GM18520 (cell line): ENCODE measurements at regions not wholly inside any gene's neighbourhood (a gene's known extent, or its start where the extent isn't known, plus 50 kb on each side); places are given as distances from the start of the nearest gene placed in this dataset.

Source experiments
- ATAC-seq: cut with Tn5 transposase; IDR thresholded peaks from one replicate; pipeline ENCODE4 v1.9.1; 2021; ENCODE audit not compliant: unreplicated experiment

DNA sequence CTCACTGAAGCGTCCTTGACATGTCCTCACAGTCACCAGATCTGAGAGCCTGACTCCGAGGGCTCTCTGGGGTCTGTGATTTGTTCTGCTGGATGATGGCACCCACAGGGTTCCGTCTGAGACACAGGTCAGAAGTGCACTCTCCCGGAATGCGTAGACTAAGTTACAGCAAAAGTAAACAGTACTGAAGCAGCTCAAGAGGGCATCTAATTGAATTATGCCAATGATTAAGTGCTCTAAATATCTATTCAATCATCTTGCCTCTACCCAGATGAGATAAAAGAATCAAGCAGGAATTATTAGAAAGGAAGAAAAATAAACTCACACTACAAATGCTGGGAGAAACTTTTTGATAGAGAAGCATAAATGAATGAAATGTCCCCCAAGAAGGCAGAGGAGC lies 544.1 kb downstream of the SOX11 start:
- no peak for ATAC-seq

DNA sequence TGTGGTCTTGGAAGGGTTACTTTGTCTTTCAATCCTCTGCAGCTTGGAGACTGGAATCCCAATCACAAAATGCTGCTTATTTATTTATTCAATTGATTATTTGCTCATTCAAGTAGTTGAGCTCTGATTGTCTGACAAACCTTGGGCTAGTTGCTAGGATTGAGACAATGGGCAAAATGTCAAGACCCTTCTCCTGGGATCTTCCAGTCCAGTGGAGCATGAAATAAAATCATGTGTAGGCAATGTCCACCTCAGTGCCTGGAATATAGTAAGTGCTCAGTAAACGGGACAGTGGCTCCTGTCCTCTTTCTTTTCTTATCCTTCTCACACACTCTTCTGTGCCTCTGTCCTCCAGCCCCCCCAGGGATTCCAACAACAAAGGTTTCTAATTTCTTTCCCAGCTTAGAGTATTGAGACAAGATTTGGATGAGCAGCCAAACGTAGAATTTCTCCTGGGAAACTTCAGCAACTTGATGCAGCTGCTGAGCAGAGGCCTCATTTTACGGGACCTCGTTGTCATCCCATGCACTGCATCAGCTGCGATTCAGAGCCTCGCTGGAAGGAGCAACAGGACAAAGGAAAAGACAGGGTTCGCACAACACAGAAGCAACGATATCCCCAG lies 545.0 kb downstream of the SOX11 start:
- no peak for ATAC-seq

- no peak for ATAC-seq
Measured at GRCh38 chr2:6249557-6249956, 557.4 kb downstream of the SOX11 start.

DNA sequence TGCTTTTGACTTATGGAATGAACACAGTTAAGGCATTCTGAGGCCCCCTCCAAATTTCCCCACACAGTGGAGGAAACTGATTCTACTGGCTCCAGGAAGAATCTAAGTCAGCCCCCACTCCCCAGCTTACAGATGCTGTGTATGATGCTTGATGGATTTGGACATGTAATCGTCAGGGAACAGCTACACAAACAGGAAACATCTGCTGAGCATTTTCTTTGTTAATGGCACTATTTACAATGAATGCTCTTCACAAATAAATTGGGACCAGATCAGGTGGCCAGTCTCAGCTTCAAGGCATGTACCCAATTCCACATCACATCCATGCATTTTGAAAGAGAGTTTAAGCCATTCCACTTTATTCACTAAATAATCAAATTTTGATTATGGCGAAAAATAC lies 562.3 kb downstream of the SOX11 start:
- no peak for ATAC-seq

DNA sequence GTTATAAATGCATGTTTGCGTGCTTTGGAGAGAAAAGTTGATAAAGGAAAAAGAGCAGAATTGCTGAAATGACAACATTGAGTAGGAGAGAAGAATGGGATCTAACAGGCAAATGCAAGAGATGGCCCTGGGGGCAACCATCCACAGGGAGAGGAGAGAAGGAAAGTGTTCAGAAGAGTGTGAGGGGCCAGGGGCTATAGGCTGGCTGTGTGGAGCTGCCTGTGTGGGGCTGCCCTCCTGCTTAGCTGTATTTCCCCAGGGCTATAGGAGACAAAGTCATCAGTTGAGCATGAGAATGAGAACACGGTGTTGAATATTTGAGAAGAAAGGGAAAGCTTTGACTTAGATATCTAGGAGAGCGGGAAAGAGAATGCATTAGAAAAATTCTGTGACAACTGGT lies 572.0 kb downstream of the SOX11 start:
- no peak for ATAC-seq

DNA sequence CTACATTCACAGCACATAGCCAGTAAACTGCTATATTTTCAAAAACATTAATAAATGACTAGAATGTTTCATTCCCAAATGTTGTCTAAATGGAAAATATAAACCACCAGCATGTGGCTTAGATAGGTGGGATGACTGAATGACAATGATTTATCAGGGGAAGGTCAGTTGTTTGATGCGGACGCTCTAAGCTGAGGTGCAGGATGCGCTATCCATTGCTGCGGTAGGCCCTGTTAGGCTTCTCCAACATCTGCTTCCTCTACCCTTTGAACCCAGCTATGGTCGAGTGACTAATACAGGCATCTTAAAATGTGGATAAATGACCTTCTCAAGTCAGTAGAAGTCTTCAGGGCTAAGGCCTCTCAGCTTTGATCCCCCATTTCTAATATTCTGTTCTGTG lies 584.2 kb downstream of the CMPK2 start:
- no peak for ATAC-seq

- ATAC-seq, result no peak
Measured at GRCh38 chr2:6283259-6283658, 582.4 kb downstream of the CMPK2 start.

DNA sequence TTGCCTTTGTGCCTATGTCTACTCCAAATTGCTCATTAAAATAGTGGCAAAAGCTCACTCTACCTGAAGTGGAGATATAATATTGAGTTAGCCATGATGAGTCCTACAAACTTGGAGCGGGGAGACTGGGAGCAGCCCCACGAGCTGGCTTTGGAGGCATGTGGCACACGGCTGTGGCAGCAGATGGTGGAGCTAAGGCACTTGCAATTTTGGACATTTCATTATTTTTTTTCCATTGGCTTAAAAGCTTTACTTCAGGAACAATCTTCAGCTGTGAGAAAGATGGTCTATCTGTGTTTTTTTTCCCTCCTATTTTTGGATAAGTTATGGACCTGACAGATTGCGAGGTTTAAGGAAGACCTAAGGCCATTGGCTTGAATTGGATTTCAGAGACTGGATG lies 578.3 kb downstream of the CMPK2 start:
- ATAC-seq, result no peak

- ATAC-seq, result no peak
Measured at GRCh38 chr2:6288791-6289190, 576.9 kb downstream of the CMPK2 start.

- no peak for ATAC-seq
Measured at GRCh38 chr2:6290217-6291015, 575.3 kb downstream of the CMPK2 start.

DNA sequence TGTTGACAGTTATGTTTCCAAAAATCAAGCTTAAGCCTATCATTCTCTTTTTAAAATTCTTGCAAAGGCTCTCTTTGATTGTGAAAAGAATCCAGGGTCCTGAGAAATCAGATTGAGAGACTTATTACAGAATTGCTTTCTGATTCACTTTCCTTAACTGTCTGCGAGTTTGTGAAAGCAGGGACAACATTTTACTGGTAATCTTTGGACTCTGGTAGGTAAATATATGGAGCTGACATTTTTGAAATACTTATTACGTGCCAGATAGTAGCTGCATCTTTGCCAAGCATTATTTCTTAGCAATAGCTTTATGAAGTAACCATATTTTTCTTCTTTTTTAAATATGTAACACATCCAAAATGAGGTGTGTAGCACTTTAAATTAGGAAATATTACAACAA lies 570.9 kb downstream of the CMPK2 start:
- ATAC-seq, result no peak

GRCh38 chr2:6297238-6297637 lies 568.5 kb downstream of the CMPK2 start:
- ATAC-seq, result no peak

DNA sequence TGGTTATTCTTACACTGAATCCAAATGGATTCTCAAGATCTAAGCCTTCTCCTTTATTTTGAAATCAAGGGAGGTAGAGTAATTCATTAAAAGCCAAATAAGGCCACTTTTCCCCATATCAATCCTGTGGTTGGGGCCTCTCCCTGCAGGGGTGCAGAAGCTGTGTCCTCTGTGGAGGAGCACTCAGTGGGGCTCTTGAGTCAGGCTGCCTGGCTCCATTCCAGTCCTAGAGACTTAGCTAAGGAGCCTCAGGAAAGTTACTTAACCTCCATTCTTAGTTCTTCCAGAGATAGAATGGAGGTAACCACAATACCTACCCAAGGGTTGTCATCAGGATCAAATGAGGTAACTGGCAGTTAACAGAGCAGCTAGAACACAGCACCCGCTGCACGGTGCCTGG lies 564.3 kb downstream of the CMPK2 start:
- no peak for ATAC-seq

DNA sequence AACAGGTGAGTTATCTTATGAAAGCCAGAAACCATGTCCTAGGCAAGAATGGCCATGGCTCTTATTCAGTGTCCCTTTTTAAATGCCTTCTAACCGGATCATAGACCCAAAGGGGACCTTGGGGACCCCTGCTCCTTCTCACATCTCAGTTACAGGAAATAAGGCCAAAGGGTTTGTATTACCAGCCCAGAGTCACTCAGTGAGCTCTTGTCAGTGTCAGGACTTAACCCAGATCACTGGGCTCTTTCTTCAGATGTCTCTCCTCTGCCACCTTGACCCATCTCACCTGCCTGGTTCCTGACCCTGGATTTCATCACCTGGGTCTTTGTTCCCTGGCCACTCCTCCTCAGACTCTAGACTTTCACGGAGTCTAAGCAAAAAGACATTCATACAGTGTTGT lies 556.7 kb downstream of the CMPK2 start:
- no peak for ATAC-seq

DNA sequence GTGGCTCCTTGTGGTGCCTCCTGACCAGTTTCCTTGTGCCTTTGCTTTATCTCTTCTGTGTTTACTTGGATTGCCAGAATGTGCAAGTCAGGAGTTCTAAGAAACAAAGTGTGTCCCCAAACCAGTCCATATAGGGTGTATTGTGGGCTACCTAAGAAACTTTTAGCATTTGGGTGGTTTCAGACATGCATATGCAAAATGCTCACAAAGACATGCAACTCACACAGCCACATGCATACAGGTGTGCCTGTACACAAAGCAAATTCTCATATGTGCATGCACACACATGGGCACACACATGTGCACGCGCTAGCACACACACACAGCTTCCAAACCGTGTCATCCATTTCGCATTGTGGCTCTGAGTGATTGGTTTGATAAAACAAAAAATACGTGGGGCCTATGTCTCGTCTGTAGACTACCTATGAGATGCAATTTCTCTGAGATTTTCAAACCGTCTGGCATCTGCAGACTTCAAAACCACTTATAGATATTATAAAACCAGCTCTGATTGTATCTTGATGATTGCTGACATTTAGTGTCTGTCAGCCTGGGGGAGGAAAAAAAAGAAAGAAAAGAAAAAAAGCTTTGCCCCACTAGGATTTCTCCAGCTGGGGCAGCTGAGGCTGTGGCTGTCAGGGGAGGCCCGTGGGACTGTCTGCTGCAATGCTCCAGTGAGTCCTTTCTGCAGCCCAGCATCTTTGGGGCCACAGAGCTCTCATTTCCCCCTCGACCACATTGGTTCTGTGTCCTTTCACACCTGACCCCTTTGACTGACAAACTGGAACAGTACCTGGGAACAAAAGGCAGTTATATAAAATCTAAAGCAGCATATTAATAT lies 556.1 kb downstream of the CMPK2 start:
- no peak for ATAC-seq

DNA sequence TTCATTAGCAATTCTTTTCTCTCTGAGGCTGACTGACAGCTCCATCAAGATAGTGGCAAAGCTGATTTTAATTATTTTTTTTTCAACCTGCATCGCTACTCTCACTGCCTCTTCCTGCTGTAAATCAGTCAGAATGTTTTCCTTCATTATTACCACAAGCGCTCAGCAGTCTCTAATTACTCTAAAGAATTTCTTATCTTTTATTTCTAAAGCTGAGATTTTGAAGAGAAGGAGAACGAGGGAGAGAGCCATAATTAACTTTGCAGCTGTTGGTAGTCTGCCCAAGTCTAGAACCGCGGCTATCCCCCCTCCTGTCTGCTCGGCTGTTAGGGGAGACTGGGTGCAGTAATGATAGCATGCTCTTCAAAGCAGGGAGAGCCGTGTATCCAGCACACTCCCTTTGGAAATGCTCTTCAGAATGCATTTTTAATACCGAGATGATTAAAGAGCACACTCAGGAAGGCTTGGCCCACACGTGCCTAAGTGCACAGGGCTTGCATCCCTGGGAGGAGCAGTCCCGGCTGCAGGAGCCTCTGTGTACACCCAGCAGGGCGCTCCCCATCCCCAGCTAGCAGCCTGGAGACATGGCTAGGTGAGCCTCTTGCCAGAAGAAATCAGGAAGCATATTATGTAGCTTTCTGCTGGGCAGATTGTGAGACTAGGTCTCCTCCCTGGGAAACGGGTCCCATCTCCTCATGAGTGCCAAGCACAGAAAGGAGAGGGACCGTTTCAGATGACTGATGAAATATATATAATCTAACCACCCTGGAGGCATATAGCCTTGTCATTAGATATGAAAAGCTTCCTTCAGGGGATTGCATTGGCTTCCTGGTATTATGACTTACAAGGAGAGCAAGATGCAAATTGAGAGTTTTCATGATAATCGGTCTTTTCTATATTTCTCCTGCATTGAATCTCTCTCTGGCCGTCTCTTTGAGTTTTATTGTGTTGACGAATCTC lies 555.2 kb downstream of the CMPK2 start:
- no peak for ATAC-seq

- no peak for ATAC-seq
Measured at GRCh38 chr2:6312367-6312766, 553.3 kb downstream of the CMPK2 start.

DNA sequence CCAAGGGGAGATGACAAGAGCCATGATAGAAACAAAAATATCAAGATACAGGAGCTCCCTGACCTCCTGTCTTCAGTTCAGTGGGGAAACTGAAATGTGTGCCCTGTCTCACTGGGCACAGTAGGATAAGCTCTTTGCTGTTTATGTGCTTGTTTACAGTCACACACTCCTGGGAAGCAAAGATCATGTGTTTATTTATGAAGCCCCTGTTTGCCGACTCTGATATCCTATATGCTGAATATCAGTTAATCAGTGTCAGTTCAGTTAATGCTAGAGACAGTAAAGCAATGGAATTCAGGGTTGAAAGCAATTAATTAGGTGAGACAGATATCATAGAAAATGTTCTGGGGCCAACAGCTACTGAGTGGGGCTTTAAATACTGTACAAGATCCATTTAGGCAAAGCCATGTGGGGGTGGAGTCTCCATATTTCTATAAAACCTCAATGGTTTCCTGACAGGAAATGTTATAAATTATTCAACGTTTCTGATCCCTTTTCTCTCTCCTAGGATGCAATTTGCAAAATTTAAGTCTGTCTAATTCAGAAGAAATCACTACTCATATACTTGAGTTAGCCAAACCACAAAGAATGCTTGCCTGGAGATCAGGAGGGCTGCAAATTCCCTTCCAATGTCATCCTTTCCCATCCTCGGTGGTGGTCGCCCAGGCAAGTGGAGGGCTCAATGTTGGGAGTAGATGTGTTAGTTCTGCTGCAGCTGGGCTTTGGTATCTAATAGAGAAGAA lies 551.3 kb downstream of the CMPK2 start:
- ATAC-seq, result no peak

DNA sequence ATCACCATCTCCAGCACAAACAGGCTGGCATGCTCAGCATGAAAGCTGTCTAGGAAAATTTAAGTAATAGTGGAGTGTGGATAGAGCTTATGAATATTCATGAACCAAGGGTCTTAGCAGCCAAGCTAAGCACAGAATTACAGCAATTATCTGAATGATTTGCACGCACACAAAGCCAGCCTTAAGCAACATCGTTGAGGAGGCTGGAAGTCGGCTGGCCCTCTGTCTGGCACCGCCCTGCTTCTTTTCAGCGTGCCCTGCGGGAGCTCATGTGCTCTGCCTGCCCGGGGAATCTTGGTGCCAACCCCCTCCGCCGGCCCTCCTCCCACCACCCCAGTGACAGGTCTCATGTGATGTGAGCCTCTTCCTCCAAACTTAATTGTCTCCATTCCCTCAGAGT lies 540.1 kb downstream of the CMPK2 start:
- ATAC-seq, result no peak

- no peak for ATAC-seq
Measured at GRCh38 chr2:6326958-6327357, 538.7 kb downstream of the CMPK2 start.
